ENCODE measurements at regions not wholly inside any gene's neighbourhood (a gene's known extent, or its start where the extent isn't known, plus 50 kb on each side); places are given as distances from the start of the nearest gene placed in this dataset.

- no peak overlapping the region for H3K4me3 ChIP-seq
- H3K36me3 ChIP-seq = no peaks in the 10 kb centered on the region
- no peak for ATAC-seq
- no peak overlapping the region for H3K27ac ChIP-seq
- DNase-seq = no peak
- intact Hi-C loops (cut with DNase I; ENCODE audit: low total_unique reads) (no loop called here), in situ Hi-C loops (cut with MboI; ENCODE audit: low sequenced_read_pairs in 4 of 4) (no loop called here)
- H3K4me1 ChIP-seq = no peaks in the 10 kb centered on the region
- no peaks in the 10 kb centered on the region for H3K9me3 ChIP-seq
- H3K27me3 ChIP-seq = no peaks in the 10 kb centered on the region
- TF ChIP-seq CTCF (IDR thresholded peaks at IDR 0.05 in 4 of 5, conservative IDR thresholded peaks at IDR 0.05 in 1 of 5) (no peak), POLR2A (IDR thresholded peaks at IDR 0.05) (no peak)
Measured at GRCh38 chr12:69019910-69020309, 86.9 kb upstream of the CPM start.

DNA sequence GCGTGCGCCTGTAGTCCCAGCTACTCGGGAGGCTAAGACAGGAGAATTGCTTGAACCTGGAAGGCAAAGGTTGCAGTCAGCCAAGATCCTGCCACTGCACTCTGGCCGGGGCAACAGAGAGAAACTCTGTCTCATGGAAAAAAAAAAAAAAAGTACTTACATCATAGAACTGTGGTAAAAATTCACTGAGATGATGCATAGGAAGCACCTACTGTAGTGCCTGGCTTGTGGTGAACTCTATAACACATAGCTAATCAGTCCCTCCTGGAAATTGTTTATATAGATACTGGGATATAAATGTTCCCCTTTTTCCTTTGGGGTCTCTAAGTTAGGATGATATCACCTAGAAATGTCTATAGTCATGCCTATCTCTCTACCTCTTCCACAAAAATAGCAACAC, 89.7 kb upstream of the CPM start:
- in situ Hi-C loops (cut with MboI; ENCODE audit: low sequenced_read_pairs in 4 of 4) (no loop called here), intact Hi-C loops (cut with DNase I; ENCODE audit: low total_unique reads) (no loop called here)
- Histone ChIP-seq H3K4me1 (no peaks in the 10 kb centered on the region), H3K9me3 (no peaks in the 10 kb centered on the region), H3K4me3 (no peak overlapping the region), H3K27me3 (no peaks in the 10 kb centered on the region), H3K36me3 (no peaks in the 10 kb centered on the region), H3K27ac (no peak overlapping the region)
- ATAC-seq (no peak), DNase-seq (no peak)
- no peak for TF ChIP-seq POLR2A (IDR thresholded peaks at IDR 0.05)
- TF ChIP-seq CTCF (IDR thresholded peaks at IDR 0.05 in 4 of 5, conservative IDR thresholded peaks at IDR 0.05 in 1 of 5) = no peak

DNA sequence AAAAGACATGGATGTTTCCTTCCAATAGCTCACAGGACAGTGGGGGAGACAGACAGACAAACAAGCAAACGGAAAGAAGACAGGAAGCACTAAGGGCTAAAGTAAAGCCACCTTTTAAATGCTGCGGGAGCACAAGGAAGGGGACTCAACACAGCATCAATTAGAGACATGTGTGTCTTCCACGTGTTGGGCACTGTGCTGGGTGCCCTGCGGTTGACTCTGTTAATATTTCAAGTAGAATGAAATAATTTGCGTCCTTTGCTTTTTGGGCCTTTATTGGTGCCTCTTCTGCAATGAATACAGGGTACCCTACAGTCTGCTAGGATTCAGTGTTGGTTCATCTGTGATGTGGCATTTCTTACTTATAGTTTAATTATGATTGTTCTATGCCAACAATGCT, 90.9 kb upstream of the CPM start:
- Histone ChIP-seq H3K4me1 (no peaks in the 10 kb centered on the region), H3K27me3 (no peaks in the 10 kb centered on the region), H3K4me3 (no peak overlapping the region), H3K27ac (no peak overlapping the region), H3K9me3 (no peaks in the 10 kb centered on the region), H3K36me3 (no peaks in the 10 kb centered on the region)
- TF ChIP-seq POLR2A (IDR thresholded peaks at IDR 0.05) = no peak
- TF ChIP-seq CTCF (IDR thresholded peaks at IDR 0.05 in 4 of 5, conservative IDR thresholded peaks at IDR 0.05 in 1 of 5) = no peak
- intact Hi-C loops (cut with DNase I; ENCODE audit: low total_unique reads) (no loop called here), in situ Hi-C loops (cut with MboI; ENCODE audit: low sequenced_read_pairs in 4 of 4) (no loop called here)
- DNase-seq (no peak), ATAC-seq (no peak)

- H3K4me3 ChIP-seq = no peak overlapping the region
- no peaks in the 10 kb centered on the region for H3K9me3 ChIP-seq
- peak in 1 of 2 donors; percentile 17 for DNase-seq
- H3K36me3 ChIP-seq = no peaks in the 10 kb centered on the region
- in situ Hi-C loops (cut with MboI; ENCODE audit: low sequenced_read_pairs in 4 of 4) (no loop called here), intact Hi-C loops (cut with DNase I; ENCODE audit: low total_unique reads) (no loop called here)
- ATAC-seq = no peak
- no peak for TF ChIP-seq POLR2A (IDR thresholded peaks at IDR 0.05)
- TF ChIP-seq CTCF (IDR thresholded peaks at IDR 0.05 in 4 of 5, conservative IDR thresholded peaks at IDR 0.05 in 1 of 5) = no peak
- no peaks in the 10 kb centered on the region for H3K27me3 ChIP-seq
- no peak overlapping the region for H3K27ac ChIP-seq
- no peaks in the 10 kb centered on the region for H3K4me1 ChIP-seq
Measured at GRCh38 chr12:69024413-69024812, 91.4 kb upstream of the CPM start.

GRCh38 chr12:69024907-69025306, 91.9 kb upstream of the CPM start:
- Histone ChIP-seq H3K27me3 (no peaks in the 10 kb centered on the region), H3K4me1 (no peaks in the 10 kb centered on the region), H3K9me3 (no peaks in the 10 kb centered on the region), H3K36me3 (no peaks in the 10 kb centered on the region), H3K27ac (no peak overlapping the region), H3K4me3 (no peak overlapping the region)
- intact Hi-C loops (cut with DNase I; ENCODE audit: low total_unique reads) (no loop called here), in situ Hi-C loops (cut with MboI; ENCODE audit: low sequenced_read_pairs in 4 of 4) (no loop called here)
- no peak for TF ChIP-seq CTCF (IDR thresholded peaks at IDR 0.05 in 4 of 5, conservative IDR thresholded peaks at IDR 0.05 in 1 of 5)
- DNase-seq (no peak), ATAC-seq (no peak)
